ENCODE measurements at regions not wholly inside any gene's neighbourhood (a gene's known extent, or its start where the extent isn't known, plus 50 kb on each side); places are given as distances from the start of the nearest gene placed in this dataset.

DNA sequence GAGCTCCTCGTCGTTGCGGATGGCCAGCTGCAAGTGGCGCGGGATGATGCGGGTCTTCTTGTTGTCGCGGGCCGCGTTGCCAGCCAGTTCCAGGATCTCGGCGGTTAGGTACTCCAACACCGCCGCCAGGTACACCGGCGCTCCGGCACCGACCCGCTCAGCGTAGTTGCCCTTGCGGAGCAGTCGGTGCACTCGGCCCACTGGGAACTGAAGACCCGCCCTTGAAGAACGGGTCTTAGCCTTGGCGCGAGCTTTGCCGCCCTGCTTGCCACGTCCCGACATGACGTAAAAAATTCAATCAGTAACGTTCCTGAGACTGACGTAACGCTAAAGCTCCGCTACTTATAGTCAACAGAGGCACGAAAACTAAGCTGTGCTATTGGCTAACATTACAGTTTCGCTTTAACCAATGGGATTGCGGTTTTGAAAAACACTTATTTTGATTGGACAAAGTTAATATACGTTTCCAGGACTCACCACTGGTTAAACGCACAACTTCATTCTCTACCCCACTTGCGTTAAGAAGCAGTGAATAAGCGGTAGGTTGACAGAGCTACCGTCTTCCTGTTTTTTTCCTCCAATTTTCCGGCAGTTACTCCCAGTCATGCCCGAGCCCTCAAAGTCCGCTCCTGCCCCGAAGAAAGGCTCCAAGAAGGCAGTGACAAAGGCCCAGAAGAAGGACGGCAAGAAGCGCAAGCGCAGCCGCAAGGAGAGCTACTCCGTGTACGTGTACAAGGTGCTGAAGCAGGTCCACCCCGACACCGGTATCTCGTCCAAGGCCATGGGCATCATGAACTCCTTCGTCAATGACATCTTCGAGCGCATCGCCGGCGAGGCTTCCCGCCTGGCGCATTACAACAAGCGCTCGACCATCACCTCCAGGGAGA, 73.9 kb downstream of the OR2B2 start:
- Histone ChIP-seq H3K4me3 (ENCODE audit: low read length) (peak overlapping the region; percentile 85), H3K4me1 (ENCODE audit: insufficient read depth, low read length) (peaks cover 17% of the 10 kb centered on the region), H3K27ac (ENCODE audit: low read length) (peak overlapping the region; percentile 93), H3F3A (ENCODE audit: low read length, unreplicated experiment) (peaks cover 4% of the 10 kb centered on the region), H3K9ac (ENCODE audit: low read length) (peak overlapping the region; percentile 98), H3K36me3 (ENCODE audit: low read depth, low read length) (no peaks in the 10 kb centered on the region), H3K4me2 (ENCODE audit: low read length) (peak overlapping the region; percentile 91), H3K9me3 (ENCODE audit: low read length) (no peaks in the 10 kb centered on the region), H2AFZ (ENCODE audit: low read length) (peak overlapping the region; percentile 55), H3K27me3 (ENCODE audit: low read length) (no peaks in the 10 kb centered on the region), H3K9me2 (replicated peaks; ENCODE audit: low read length) (no peaks in the 10 kb centered on the region), H3K79me2 (ENCODE audit: low read length) (peaks cover 38% of the 10 kb centered on the region), H4K20me1 (ENCODE audit: low read length) (no peaks in the 10 kb centered on the region)
- intact Hi-C loops (cut with micrococcal nuclease): loop anchor here (1.0 to 10.0 kb wide), 3 partner anchors 55 to 1714 kb away; partner anchors contain the start of gene ZNF165
- BruUV-seq (replicated peaks): TSS peak; percentile 94
- ChIA-PET CTCF (interaction anchor here (0.6 to 1.4 kb wide), 3 partner anchors 55 to 227 kb away, joined by 3 to 5 read pairs (median 5); a partner anchor contains a TSS), POLR2A (ENCODE audit: unreplicated experiment) (interaction anchor here (0.6 to 4.5 kb wide), 16 partner anchors 9 to 1806 kb away, joined by 3 to 101 read pairs (median 4); a partner anchor contains a TSS)
- DNase-seq: peak; percentile 99
- peak; percentile 68 for ATAC-seq
- no peak for TF ChIP-seq EZH2phosphoT487 (IDR thresholded peaks at IDR 0.05; ENCODE audit: borderline replicate concordance, low read length)
- no peak for TF ChIP-seq EZH2 (IDR thresholded peaks at IDR 0.05; ENCODE audit: low read length, unreplicated experiment)
- no peak for TF ChIP-seq CTCF (conservative IDR thresholded peaks at IDR 0.05; ENCODE audit: low read depth, low read length)

- BruUV-seq (replicated peaks): TSS peak; percentile 68
- peak; percentile 7 for ATAC-seq
These were observed 74.6 kb downstream of the OR2B2 start for GRCh38 chr6:27837625-27838057.

More at GRCh38 chr6:27837625-27838057, 74.6 kb downstream of the OR2B2 start:
- H3K9me3 ChIP-seq (ENCODE audit: low read length): no peaks in the 10 kb centered on the region
- no peaks in the 10 kb centered on the region for H3K36me3 ChIP-seq (ENCODE audit: low read depth, low read length)
- peak overlapping the region; percentile 85 for H3K4me3 ChIP-seq (ENCODE audit: low read length)
- H3K9me2 ChIP-seq (replicated peaks; ENCODE audit: low read length): no peaks in the 10 kb centered on the region
- no peak for DNase-seq
- TF ChIP-seq EZH2 (IDR thresholded peaks at IDR 0.05; ENCODE audit: low read length, unreplicated experiment) (no peak), EZH2phosphoT487 (IDR thresholded peaks at IDR 0.05; ENCODE audit: borderline replicate concordance, low read length) (no peak), CTCF (conservative IDR thresholded peaks at IDR 0.05; ENCODE audit: low read depth, low read length) (no peak)
- H3F3A ChIP-seq (ENCODE audit: low read length, unreplicated experiment): peaks cover 4% of the 10 kb centered on the region
- POLR2A ChIA-PET (ENCODE audit: unreplicated experiment): interaction anchor here (0.6 to 4.5 kb wide), 11 partner anchors 10 to 1714 kb away, joined by 3 to 101 read pairs (median 4); a partner anchor contains a TSS
- peaks cover 17% of the 10 kb centered on the region for H3K4me1 ChIP-seq (ENCODE audit: insufficient read depth, low read length)
- H3K9ac ChIP-seq (ENCODE audit: low read length): peak overlapping the region; percentile 98
- no peaks in the 10 kb centered on the region for H3K27me3 ChIP-seq (ENCODE audit: low read length)
- H3K27ac ChIP-seq (ENCODE audit: low read length): peak overlapping the region; percentile 93
- peak overlapping the region; percentile 55 for H2AFZ ChIP-seq (ENCODE audit: low read length)
- H3K79me2 ChIP-seq (ENCODE audit: low read length): peaks cover 38% of the 10 kb centered on the region
- peak overlapping the region; percentile 91 for H3K4me2 ChIP-seq (ENCODE audit: low read length)
- no peaks in the 10 kb centered on the region for H4K20me1 ChIP-seq (ENCODE audit: low read length)
- intact Hi-C loops (cut with micrococcal nuclease): loop anchor here (1.0 to 10.0 kb wide), 4 partner anchors 23 to 1713 kb away; partner anchors contain the start of gene ZNF165
- CTCF ChIA-PET: interaction anchor here (1.4 kb wide), 1 partner anchor 55 kb away, joined by 5 read pairs; a partner anchor contains a TSS

All from PC-3 (cell line).